ENCODE measurements at regions not wholly inside any gene's neighbourhood (a gene's known extent, or its start where the extent isn't known, plus 50 kb on each side); places are given as distances from the start of the nearest gene placed in this dataset.

DNA sequence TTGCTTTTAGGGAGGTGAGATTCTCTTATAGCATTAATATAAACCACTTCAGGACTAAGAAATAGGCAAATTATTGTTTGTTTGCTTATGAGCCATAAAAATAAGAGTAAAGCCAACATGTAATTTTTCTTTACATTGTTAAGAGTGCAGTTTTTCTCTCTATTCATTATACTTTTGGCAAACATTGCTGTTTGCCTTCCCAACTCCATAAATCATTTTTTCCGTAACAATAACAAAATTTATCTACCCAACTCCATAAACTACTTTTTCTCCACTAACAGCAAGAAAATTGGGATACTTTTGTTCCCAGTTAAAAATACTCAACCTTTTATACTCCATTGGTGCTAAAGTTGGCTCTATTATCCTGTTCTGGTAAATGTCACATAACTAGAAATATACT lies 229.7 kb upstream of the GPRIN3 start:
- Histone ChIP-seq H3K27ac (peak overlapping the region; percentile 19), H3K4me3 (no peak overlapping the region), H3K9me3 (no peaks in the 10 kb centered on the region), H3K4me1 (no peaks in the 10 kb centered on the region), H3K27me3 (no peaks in the 10 kb centered on the region), H3K36me3 (no peaks in the 10 kb centered on the region)
- no peak for DNase-seq (ENCODE audit: low spot score in 2 of 2)
- TF ChIP-seq POLR2A (IDR thresholded peaks at IDR 0.05) (no peak), EP300 (IDR thresholded peaks at IDR 0.05) (no peak), POLR2AphosphoS5 (IDR thresholded peaks at IDR 0.05) (no peak), CTCF (IDR thresholded peaks at IDR 0.05) (no peak)
- WGBS, result 65% methylated on average over 1 of the region's 1 CpG

- no peak for TF ChIP-seq POLR2A (IDR thresholded peaks at IDR 0.05)
- TF ChIP-seq CTCF (IDR thresholded peaks at IDR 0.05), result no peak
- no peak for TF ChIP-seq POLR2AphosphoS5 (IDR thresholded peaks at IDR 0.05)
- no peak for TF ChIP-seq EP300 (IDR thresholded peaks at IDR 0.05)
- no peaks in the 10 kb centered on the region for H3K36me3 ChIP-seq
- H3K9me3 ChIP-seq, result no peaks in the 10 kb centered on the region
- H3K4me1 ChIP-seq, result no peaks in the 10 kb centered on the region
- H3K27ac ChIP-seq, result no peak overlapping the region
- no peak for DNase-seq (ENCODE audit: low spot score in 2 of 2)
- 62% methylated on average over 3 of the region's 3 CpGs for WGBS
- no peaks in the 10 kb centered on the region for H3K27me3 ChIP-seq
- no peak overlapping the region for H3K4me3 ChIP-seq
These were observed 227.7 kb upstream of the GPRIN3 start for GRCh38 chr4:89535251-89535650.

DNA sequence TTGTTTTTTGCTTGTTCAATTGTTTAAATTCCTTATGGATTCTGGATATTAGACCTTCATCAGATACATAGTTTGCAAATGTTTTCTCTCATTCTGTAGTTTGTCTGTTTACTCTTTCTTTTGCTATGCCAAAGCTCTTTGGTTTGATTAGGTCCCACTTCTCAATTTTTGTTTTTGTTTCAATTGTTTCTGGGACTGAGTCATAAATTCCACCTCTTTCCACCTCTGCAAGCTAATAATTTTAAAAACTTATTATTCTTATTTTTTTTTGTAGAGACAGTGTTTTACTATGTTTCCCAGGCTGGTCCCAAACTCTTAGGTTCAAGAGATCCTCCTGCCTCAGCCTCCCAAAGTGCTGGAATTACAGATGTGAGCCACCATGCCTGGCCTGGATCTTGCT lies 226.8 kb upstream of the GPRIN3 start:
- Histone ChIP-seq H3K27me3 (no peaks in the 10 kb centered on the region), H3K4me1 (no peaks in the 10 kb centered on the region), H3K27ac (no peak overlapping the region), H3K4me3 (no peak overlapping the region), H3K36me3 (no peaks in the 10 kb centered on the region), H3K9me3 (no peaks in the 10 kb centered on the region)
- no peak for DNase-seq (ENCODE audit: low spot score in 2 of 2)
- TF ChIP-seq EP300 (IDR thresholded peaks at IDR 0.05) (no peak), POLR2AphosphoS5 (IDR thresholded peaks at IDR 0.05) (no peak), POLR2A (IDR thresholded peaks at IDR 0.05) (no peak), CTCF (IDR thresholded peaks at IDR 0.05) (no peak)

DNA sequence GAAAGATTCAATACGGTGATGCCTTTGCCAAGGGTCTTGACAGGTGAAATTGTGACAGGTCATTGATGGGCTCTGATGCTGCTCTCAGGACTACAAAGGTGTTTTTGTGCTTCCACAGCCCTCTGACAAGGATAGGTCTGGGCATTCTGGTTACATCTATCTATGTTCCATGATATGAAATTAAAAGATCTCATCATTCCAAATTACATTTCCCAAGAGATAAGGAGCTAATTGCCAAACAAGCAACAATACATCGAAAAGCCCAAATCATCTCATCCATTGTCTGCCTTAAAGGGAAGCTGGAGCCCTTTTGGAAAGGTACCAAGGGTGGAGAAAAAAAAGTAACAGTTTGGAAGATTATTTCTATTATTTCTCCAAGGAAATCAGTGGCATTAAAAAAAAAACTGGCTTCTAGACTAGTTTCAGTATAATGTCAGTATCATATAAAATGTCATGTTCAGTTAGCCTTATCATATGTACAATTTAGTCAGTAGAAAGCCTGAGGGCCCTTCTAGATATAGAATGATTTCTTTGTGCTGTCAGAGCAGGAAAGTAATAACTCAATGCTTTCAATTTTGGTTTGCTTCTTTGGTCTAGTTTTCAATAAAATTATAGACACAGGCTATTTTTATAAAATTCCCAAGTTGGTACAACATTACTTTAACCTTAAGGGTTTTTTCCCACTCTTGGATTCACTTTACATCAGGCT lies 224.5 kb upstream of the GPRIN3 start:
- TF ChIP-seq POLR2AphosphoS5 (IDR thresholded peaks at IDR 0.05) (no peak), CTCF (IDR thresholded peaks at IDR 0.05) (no peak), EP300 (IDR thresholded peaks at IDR 0.05) (no peak), POLR2A (IDR thresholded peaks at IDR 0.05) (no peak)
- Histone ChIP-seq H3K27ac (no peak overlapping the region), H3K27me3 (no peaks in the 10 kb centered on the region), H3K36me3 (no peaks in the 10 kb centered on the region), H3K4me1 (no peaks in the 10 kb centered on the region), H3K9me3 (no peaks in the 10 kb centered on the region), H3K4me3 (no peak overlapping the region)
- WGBS, result 51% methylated on average over 2 of the region's 2 CpGs
- DNase-seq (ENCODE audit: low spot score in 2 of 2), result no peak

- no peaks in the 10 kb centered on the region for H3K36me3 ChIP-seq
- no peaks in the 10 kb centered on the region for H3K27me3 ChIP-seq
- TF ChIP-seq POLR2AphosphoS5 (IDR thresholded peaks at IDR 0.05) (no peak), CTCF (IDR thresholded peaks at IDR 0.05) (no peak), EP300 (IDR thresholded peaks at IDR 0.05) (no peak), POLR2A (IDR thresholded peaks at IDR 0.05) (no peak)
- no peaks in the 10 kb centered on the region for H3K9me3 ChIP-seq
- H3K27ac ChIP-seq, result no peak overlapping the region
- WGBS, result 62% methylated on average over 4 of the region's 4 CpGs
- no peak for DNase-seq (ENCODE audit: low spot score in 2 of 2)
- no peak overlapping the region for H3K4me3 ChIP-seq
- H3K4me1 ChIP-seq, result no peaks in the 10 kb centered on the region
These were observed 221.0 kb upstream of the GPRIN3 start for GRCh38 chr4:89528526-89529133.
